NCI-H1930 (cell line): ENCODE measurements at regions not wholly inside any gene's neighbourhood (a gene's known extent, or its start where the extent isn't known, plus 50 kb on each side); places are given as distances from the start of the nearest gene placed in this dataset.
"Not testable (repeated sequence)": the region's sequence is repeated elsewhere in the genome, so short reads cannot be mapped to it uniquely, and the experiment has no call there.

Source experiments
- DNase-seq, 2 experiments: peaks; one replicate each; lab custom pipeline; 2025; lab: John Stamatoyannopoulos, UW

- DNase-seq = peak in 1 of 2 experiments; percentile 31
Measured at GRCh38 chr18:1488957-1489356, 584.3 kb downstream of the ADCYAP1 start.

- DNase-seq = no peak
Measured at GRCh38 chr18:1495387-1495786, 590.7 kb downstream of the ADCYAP1 start.

- no peak for DNase-seq
Measured at GRCh38 chr18:1496096-1496495, 591.4 kb downstream of the ADCYAP1 start.

- no peak for DNase-seq
Measured at GRCh38 chr18:1498216-1498615, 593.5 kb downstream of the ADCYAP1 start.

- no peak for DNase-seq
Measured at GRCh38 chr18:1499265-1499664, 594.6 kb downstream of the ADCYAP1 start.

GRCh38 chr18:1503847-1504246 lies 599.2 kb downstream of the ADCYAP1 start:
- DNase-seq = no peak

- no peak for DNase-seq
Measured at GRCh38 chr18:1505856-1506255, 601.2 kb downstream of the ADCYAP1 start.

GRCh38 chr18:1510542-1511179 lies 606.0 kb downstream of the ADCYAP1 start:
- DNase-seq = no peak

GRCh38 chr18:1511619-1512311 lies 607.1 kb downstream of the ADCYAP1 start:
- no peak for DNase-seq

GRCh38 chr18:1513519-1513918 lies 608.8 kb downstream of the ADCYAP1 start:
- no peak for DNase-seq

- not testable (repeated sequence) for DNase-seq
Measured at GRCh38 chr18:1521588-1522248, 617.0 kb downstream of the ADCYAP1 start.

- DNase-seq = no peak
Measured at GRCh38 chr18:1522249-1522615, 617.6 kb downstream of the ADCYAP1 start.

GRCh38 chr18:1526991-1527390 lies 622.3 kb downstream of the ADCYAP1 start:
- DNase-seq = no peak

GRCh38 chr18:1527805-1528204 lies 623.1 kb downstream of the ADCYAP1 start:
- DNase-seq = no peak

GRCh38 chr18:1528447-1528846 lies 623.8 kb downstream of the ADCYAP1 start:
- no peak for DNase-seq

GRCh38 chr18:1528964-1529509 lies 624.4 kb downstream of the ADCYAP1 start:
- no peak for DNase-seq

- no peak for DNase-seq
Measured at GRCh38 chr18:1530650-1531049, 626.0 kb downstream of the ADCYAP1 start.

- DNase-seq = no peak
Measured at GRCh38 chr18:1539276-1539675, 634.6 kb downstream of the ADCYAP1 start.

- DNase-seq = no peak
Measured at GRCh38 chr18:1541478-1541877, 636.8 kb downstream of the ADCYAP1 start.

GRCh38 chr18:1542230-1542774 lies 637.6 kb downstream of the ADCYAP1 start:
- no peak for DNase-seq

GRCh38 chr18:1544016-1544415 lies 639.3 kb downstream of the ADCYAP1 start:
- no peak for DNase-seq

- DNase-seq = not testable (repeated sequence)
Measured at GRCh38 chr18:1557711-1558110, 653.0 kb downstream of the ADCYAP1 start.

- DNase-seq = no peak
Measured at GRCh38 chr18:1559563-1559962, 654.9 kb downstream of the ADCYAP1 start.
